Stimulated activated CD4-positive, alpha-beta T cell treated with anti-CD3 and anti-CD28 coated beads, Interleukin-1b, Interleukin-23, amount 100 ng/mL, for 24 hours (primary cell): ENCODE measurements at regions not wholly inside any gene's neighbourhood (a gene's known extent, or its start where the extent isn't known, plus 50 kb on each side); places are given as distances from the start of the nearest gene placed in this dataset.
"Not testable (repeated sequence)": the region's sequence is repeated elsewhere in the genome, so short reads cannot be mapped to it uniquely, and the experiment has no call there.

Experiments used
- DNase-seq, 4 experiments: peaks; one replicate each; pipeline ENCODE4 v3.0.0-alpha.2; 2020; ENCODE audit warnings: low read depth in 4 of 4, low spot score in 1 of 4

GRCh38 chr2:54038835-54039234 lies 68.0 kb upstream of the PSME4 start:
- DNase-seq: no peak

- not testable (repeated sequence) for DNase-seq
Measured at GRCh38 chr2:54031288-54031687, 60.5 kb upstream of the PSME4 start.

GRCh38 chr2:54030806-54031205 lies 60.0 kb upstream of the PSME4 start:
- DNase-seq: no peak

GRCh38 chr2:54030396-54030741 lies 59.6 kb upstream of the PSME4 start:
- DNase-seq: no peak

GRCh38 chr2:54029721-54030395 lies 59.1 kb upstream of the PSME4 start:
- no peak for DNase-seq

- DNase-seq: not testable (repeated sequence)
Measured at GRCh38 chr2:54025463-54026075, 54.8 kb upstream of the PSME4 start.

GRCh38 chr2:54024576-54024975 lies 53.8 kb upstream of the PSME4 start:
- DNase-seq: no peak

GRCh38 chr2:54021702-54022101 lies 50.9 kb upstream of the PSME4 start:
- no peak for DNase-seq

- DNase-seq: no peak
Measured at GRCh38 chr2:54020793-54021414, 50.1 kb upstream of the PSME4 start.
